H1 (cell line): ENCODE measurements at regions not wholly inside any gene's neighbourhood (a gene's known extent, or its start where the extent isn't known, plus 50 kb on each side); places are given as distances from the start of the nearest gene placed in this dataset.

Source experiments
- CHD7 ChIP-seq: fragments of 300-600 bp; sonication (generic); IDR thresholded peaks from 2 replicates; pipeline ENCODE4 v1.7.1; 2012; ENCODE audit warnings: low read length, moderate library complexity, mild to moderate bottlenecking, inconsistent platforms; ENCODE audit not compliant: insufficient replicate concordance
- RBBP5 ChIP-seq: IDR thresholded peaks from 2 replicates; pipeline ENCODE4 v1.7.1; 2012; ENCODE audit warnings: low read depth, mild to moderate bottlenecking, inconsistent platforms, low read length, moderate library complexity, borderline replicate concordance
- RFX5 ChIP-seq: IDR thresholded peaks from 2 replicates; pipeline ENCODE4 v1.6.1; 2011; ENCODE audit warnings: low read depth, low read length, improper control_type of control experiment, borderline replicate concordance
- SRF ChIP-seq: IDR thresholded peaks from 2 replicates; pipeline ENCODE4 v1.6.1; 2011; ENCODE audit warnings: mild to moderate bottlenecking, low read depth, low read length, moderate library complexity
- ZNF274 ChIP-seq: IDR thresholded peaks from 2 replicates; pipeline ENCODE4 v1.7.0; 2012; ENCODE audit warnings: low read length, borderline replicate concordance; ENCODE audit errors: extremely low read depth

DNA sequence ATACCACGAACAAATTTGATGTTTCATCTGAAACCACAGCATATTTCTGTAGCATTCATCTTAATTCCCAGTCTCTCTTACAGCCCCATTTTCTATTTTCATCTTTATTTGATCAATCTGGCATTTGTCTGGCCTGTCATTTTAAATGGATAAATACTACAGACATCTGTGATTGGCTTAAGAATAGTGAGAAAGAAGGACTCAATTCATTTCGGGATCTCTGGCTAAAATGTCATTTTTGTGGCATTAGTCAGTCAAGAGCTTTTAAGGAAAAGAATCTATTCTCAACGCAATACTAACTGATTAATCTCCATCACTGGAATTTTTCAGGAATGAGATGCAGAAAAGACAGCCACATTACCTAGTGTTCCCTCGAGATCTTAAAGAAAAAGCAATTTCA, 585.9 kb downstream of the IRS1 start (continued):
- no peak for TF ChIP-seq CHD7
- no peak for TF ChIP-seq RFX5
- no peak for TF ChIP-seq RBBP5
- TF ChIP-seq ZNF274 = no peak
- TF ChIP-seq SRF = no peak
